ENCODE measurements at regions not wholly inside any gene's neighbourhood (a gene's known extent, or its start where the extent isn't known, plus 50 kb on each side); places are given as distances from the start of the nearest gene placed in this dataset.

GRCh38 chr9:84218322-84218721, 122.2 kb downstream of the SLC28A3 start:
- TF ChIP-seq, protein P1, sequence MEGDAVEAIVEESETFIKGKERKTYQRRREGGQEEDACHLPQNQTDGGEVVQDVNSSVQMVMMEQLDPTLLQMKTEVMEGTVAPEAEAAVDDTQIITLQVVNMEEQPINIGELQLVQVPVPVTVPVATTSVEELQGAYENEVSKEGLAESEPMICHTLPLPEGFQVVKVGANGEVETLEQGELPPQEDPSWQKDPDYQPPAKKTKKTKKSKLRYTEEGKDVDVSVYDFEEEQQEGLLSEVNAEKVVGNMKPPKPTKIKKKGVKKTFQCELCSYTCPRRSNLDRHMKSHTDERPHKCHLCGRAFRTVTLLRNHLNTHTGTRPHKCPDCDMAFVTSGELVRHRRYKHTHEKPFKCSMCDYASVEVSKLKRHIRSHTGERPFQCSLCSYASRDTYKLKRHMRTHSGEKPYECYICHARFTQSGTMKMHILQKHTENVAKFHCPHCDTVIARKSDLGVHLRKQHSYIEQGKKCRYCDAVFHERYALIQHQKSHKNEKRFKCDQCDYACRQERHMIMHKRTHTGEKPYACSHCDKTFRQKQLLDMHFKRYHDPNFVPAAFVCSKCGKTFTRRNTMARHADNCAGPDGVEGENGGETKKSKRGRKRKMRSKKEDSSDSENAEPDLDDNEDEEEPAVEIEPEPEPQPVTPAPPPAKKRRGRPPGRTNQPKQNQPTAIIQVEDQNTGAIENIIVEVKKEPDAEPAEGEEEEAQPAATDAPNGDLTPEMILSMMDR (conservative IDR thresholded peaks at IDR 0.05; ENCODE audit: low read depth, low read length) = no peak
- TF ChIP-seq EZH2 (IDR thresholded peaks at IDR 0.05; ENCODE audit: borderline replicate concordance, low read depth, low read length, poor library complexity, severe bottlenecking) = no peak
